HCT116 (cell line): ENCODE measurements at regions not wholly inside any gene's neighbourhood (a gene's known extent, or its start where the extent isn't known, plus 50 kb on each side); places are given as distances from the start of the nearest gene placed in this dataset.

Source experiments
- EGR1 ChIP-seq: IDR thresholded peaks from 2 replicates; pipeline ENCODE4 v1.6.1; 2012; ENCODE audit warnings: low read depth
- TF ChIP-seq, protein P1 (sequence below), 3 experiments: fragments of 200-600 bp in 1 of 3; sonication (generic) in 1 of 3; IDR thresholded peaks in 2 of 3; conservative IDR thresholded peaks in 1 of 3; 2 replicates each; pipeline ENCODE4 v1.5.1; 2012 to 2017; ENCODE audit warnings: low read depth in 2 of 3, low read length in 2 of 3, antibody characterized with exemption in 1 of 3, borderline replicate concordance in 1 of 3, control low read depth in 1 of 3, mild to moderate bottlenecking in 1 of 3, mixed read lengths in 1 of 3, mixed run types in 1 of 3, moderate library complexity in 1 of 3; ENCODE audit not compliant: insufficient read depth in 1 of 3

DNA sequence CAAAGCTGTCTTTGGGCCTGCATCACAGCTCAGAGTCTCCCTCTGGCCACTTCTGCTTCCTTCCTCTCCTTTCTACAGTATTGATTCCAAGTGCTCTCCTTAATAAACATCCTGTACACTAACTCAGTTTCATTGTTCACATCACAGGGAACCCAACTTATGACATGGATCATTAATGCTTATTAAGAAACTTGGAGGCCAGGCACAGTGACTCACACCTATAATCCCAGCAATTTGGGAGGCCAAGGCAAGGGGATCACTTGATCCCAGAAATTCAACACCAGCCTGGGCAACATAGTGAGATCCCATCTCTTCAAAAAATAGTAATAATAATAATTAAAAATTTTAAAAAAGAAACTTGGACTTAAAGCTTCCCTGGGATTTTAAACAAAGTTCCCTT lies 89.2 kb upstream of the EFHC2 start:
- TF ChIP-seq, protein P1, sequence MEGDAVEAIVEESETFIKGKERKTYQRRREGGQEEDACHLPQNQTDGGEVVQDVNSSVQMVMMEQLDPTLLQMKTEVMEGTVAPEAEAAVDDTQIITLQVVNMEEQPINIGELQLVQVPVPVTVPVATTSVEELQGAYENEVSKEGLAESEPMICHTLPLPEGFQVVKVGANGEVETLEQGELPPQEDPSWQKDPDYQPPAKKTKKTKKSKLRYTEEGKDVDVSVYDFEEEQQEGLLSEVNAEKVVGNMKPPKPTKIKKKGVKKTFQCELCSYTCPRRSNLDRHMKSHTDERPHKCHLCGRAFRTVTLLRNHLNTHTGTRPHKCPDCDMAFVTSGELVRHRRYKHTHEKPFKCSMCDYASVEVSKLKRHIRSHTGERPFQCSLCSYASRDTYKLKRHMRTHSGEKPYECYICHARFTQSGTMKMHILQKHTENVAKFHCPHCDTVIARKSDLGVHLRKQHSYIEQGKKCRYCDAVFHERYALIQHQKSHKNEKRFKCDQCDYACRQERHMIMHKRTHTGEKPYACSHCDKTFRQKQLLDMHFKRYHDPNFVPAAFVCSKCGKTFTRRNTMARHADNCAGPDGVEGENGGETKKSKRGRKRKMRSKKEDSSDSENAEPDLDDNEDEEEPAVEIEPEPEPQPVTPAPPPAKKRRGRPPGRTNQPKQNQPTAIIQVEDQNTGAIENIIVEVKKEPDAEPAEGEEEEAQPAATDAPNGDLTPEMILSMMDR (IDR thresholded peaks at IDR 0.05 in 2 of 3, conservative IDR thresholded peaks at IDR 0.05 in 1 of 3; ENCODE audit: borderline replicate concordance in 1 of 3, insufficient read depth in 1 of 3, low read depth in 2 of 3, low read length in 2 of 3): no peak
- no peak for TF ChIP-seq EGR1
